ENCODE measurements at regions not wholly inside any gene's neighbourhood (a gene's known extent, or its start where the extent isn't known, plus 50 kb on each side); places are given as distances from the start of the nearest gene placed in this dataset.

DNA sequence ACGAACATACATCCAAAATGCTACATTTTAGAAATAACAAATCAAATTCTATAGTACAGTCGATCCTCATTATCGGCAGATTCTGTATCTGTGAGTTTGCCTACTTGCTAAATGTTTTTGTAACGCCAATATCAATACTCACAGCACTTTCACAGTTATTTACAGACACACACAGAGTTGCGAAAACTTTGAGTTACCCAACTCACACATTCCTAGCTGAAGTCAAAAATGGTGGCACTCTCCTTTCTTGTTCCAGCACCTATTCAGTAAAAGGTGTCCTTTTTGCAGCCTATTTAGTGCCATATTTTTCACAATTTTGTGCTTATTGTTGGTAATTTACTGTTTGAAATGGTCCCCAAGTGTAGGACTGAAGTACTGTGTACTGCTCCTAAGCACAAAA lies 161.7 kb downstream of the AKR1D1 start:
- DNase-seq = no peak
- H3K4me1 ChIP-seq = no peaks in the 10 kb centered on the region
- H3K36me3 ChIP-seq = no peaks in the 10 kb centered on the region
- no peak overlapping the region for H3K4me3 ChIP-seq (ENCODE audit: low read depth, low read length)
- H3K9me3 ChIP-seq = peaks cover 4% of the 10 kb centered on the region; the same call in 1 of the 2 replicates
- no peaks in the 10 kb centered on the region for H3K27me3 ChIP-seq
- TF ChIP-seq, protein P1, sequence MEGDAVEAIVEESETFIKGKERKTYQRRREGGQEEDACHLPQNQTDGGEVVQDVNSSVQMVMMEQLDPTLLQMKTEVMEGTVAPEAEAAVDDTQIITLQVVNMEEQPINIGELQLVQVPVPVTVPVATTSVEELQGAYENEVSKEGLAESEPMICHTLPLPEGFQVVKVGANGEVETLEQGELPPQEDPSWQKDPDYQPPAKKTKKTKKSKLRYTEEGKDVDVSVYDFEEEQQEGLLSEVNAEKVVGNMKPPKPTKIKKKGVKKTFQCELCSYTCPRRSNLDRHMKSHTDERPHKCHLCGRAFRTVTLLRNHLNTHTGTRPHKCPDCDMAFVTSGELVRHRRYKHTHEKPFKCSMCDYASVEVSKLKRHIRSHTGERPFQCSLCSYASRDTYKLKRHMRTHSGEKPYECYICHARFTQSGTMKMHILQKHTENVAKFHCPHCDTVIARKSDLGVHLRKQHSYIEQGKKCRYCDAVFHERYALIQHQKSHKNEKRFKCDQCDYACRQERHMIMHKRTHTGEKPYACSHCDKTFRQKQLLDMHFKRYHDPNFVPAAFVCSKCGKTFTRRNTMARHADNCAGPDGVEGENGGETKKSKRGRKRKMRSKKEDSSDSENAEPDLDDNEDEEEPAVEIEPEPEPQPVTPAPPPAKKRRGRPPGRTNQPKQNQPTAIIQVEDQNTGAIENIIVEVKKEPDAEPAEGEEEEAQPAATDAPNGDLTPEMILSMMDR (IDR thresholded peaks at IDR 0.05; ENCODE audit: low read depth, low read length) = no peak

DNA sequence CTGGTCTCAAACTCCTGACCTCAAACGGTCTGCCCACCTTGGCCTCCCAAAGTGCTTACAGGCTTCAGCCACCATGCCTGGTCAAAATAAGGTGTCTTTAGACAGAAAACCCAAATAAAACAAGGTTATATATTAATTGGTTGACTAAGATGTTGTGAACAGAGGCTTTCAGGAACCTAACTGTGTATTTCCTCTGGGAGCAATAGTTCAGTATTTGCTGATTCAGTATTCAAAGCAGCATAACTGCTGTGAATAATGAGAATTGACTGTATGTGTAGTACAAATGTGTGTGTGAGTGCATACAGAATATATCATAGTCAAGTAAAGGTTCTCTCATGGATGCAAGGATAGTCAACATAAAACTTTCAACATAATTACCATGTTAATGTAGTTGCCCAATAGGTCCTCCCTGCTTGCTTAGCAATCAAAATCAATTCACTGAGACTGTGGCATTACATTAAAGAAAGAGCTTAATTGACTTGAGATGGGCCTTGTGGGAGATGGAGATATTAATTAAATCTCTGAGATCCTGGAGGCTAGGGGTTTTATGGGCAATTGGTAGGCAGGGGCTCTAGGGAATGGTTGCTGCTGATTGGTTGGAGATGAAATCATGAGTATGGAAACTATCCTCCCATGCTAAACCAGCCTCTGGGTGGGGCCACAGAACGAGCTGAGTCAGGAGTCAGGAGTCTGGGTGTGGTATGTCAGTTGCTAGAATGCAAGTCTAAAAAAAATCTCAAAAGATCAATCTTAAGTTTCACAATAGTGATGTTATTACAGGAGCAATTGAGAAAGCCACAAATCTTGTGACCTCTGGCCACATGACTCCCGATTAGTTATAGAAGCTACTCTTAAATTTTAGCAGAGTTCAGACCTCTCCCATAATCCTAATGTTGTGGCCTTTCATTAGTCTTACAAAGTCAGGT lies 162.7 kb downstream of the AKR1D1 start:
- Histone ChIP-seq H3K36me3 (no peaks in the 10 kb centered on the region), H3K27me3 (no peaks in the 10 kb centered on the region), H3K4me1 (no peaks in the 10 kb centered on the region; the same call in 1 of the 2 replicates), H3K9me3 (peaks cover 4% of the 10 kb centered on the region; the same call in 1 of the 2 replicates), H3K4me3 (ENCODE audit: low read depth, low read length) (no peak overlapping the region)
- TF ChIP-seq, protein P1 (IDR thresholded peaks at IDR 0.05; ENCODE audit: low read depth, low read length) = no peak
- DNase-seq = peak; percentile 46

DNA sequence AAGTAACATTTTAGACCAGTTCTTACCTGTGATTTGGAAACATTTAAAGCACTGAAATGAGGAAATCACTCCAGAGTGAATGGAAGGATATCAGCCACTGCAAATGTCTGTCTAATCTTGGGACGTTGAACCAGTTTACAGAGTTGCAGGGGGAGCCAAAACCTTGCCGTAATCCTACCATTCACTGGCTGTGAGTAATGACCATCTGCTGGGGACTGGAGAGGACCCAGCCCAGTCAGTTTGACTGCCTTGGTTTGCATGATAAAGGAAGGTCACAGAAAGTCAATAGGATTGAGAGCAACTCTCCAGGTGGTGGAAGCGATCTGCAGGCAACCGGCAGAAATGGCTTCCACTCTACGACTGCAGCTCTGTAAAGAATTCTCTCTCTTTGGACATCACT lies 167.2 kb downstream of the AKR1D1 start:
- H3K4me1 ChIP-seq = peaks cover 11% of the 10 kb centered on the region
- H3K4me3 ChIP-seq (ENCODE audit: low read depth, low read length) = no peak overlapping the region
- TF ChIP-seq, protein P1 (IDR thresholded peaks at IDR 0.05; ENCODE audit: low read depth, low read length) = no peak
- peaks cover 4% of the 10 kb centered on the region; the same call in 1 of the 2 replicates for H3K9me3 ChIP-seq
- H3K27me3 ChIP-seq = no peaks in the 10 kb centered on the region
- peak; percentile 53 for DNase-seq
- H3K36me3 ChIP-seq = no peaks in the 10 kb centered on the region

DNA sequence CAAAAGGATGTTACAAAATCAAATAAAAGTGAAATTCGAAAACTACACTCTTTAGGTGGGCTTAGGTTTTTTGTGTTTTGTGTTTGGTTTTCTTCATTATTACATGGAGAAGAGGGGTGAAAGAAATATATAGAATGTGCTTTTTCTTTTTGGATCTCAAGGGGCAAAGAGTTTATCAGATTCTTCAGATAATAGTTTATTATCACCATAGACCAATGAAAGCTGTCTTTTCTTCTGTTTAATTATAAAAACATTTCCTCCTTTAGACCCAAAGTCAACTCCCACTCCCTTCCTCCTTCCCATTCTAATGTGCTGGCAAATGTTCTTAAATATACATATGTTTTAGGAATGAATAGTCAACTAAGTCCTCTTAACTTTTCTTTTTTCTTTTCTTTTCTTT lies 167.6 kb downstream of the AKR1D1 start:
- TF ChIP-seq, protein P1 (IDR thresholded peaks at IDR 0.05; ENCODE audit: low read depth, low read length) = no peak
- no peak for DNase-seq
- H3K9me3 ChIP-seq = no peaks in the 10 kb centered on the region; the same call in 1 of the 2 replicates
- no peaks in the 10 kb centered on the region for H3K27me3 ChIP-seq
- H3K4me1 ChIP-seq = peaks cover 11% of the 10 kb centered on the region
- H3K36me3 ChIP-seq = no peaks in the 10 kb centered on the region
- H3K4me3 ChIP-seq (ENCODE audit: low read depth, low read length) = no peak overlapping the region

DNA sequence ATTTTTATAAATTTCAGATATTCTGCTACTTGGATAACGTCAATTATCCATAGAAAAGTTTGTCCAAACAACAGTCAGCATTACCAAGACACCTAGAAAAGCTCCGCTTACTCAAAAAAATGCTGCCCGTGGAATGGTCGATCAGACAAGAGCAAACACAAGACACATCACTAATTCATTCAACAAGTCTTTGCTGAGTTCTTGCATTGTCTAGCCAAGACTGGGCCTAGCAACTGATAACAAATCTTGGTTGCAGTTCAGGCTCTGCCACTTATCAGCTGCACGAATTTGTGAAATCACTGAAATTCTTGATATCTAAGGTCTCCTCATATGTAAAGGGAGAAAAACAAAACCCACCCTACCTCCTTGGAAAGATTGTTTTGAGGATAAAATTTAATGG lies 168.3 kb downstream of the AKR1D1 start:
- TF ChIP-seq, protein P1 (IDR thresholded peaks at IDR 0.05; ENCODE audit: low read depth, low read length) = no peak
- H3K4me1 ChIP-seq = peaks cover 11% of the 10 kb centered on the region
- no peaks in the 10 kb centered on the region for H3K36me3 ChIP-seq
- no peaks in the 10 kb centered on the region for H3K27me3 ChIP-seq
- no peak for DNase-seq
- H3K4me3 ChIP-seq (ENCODE audit: low read depth, low read length) = no peak overlapping the region
- H3K9me3 ChIP-seq = no peaks in the 10 kb centered on the region; the same call in 1 of the 2 replicates

DNA sequence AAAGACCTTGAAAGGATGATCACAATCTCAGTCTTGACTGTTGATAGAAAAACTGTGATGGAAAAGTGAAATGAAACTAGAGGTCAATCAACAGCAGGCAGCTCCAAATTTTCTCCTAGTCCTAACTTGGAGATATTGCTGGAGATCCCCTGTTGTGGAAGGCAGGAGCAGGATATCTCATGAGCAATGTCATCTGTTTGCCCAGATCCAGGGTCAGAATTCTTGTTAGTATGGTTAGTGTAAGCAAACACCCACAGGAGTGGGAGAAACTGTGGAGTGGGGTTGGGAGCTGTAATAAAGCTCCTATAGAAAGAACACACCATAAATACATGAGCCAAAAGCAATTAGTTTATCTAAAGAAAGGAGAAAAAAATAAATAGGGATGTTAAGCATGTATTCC lies 169.0 kb downstream of the AKR1D1 start:
- TF ChIP-seq, protein P1 (IDR thresholded peaks at IDR 0.05; ENCODE audit: low read depth, low read length) = no peak

More for the DNA sequence above, 169.0 kb downstream of the AKR1D1 start:
- Histone ChIP-seq H3K9me3 (no peaks in the 10 kb centered on the region; the same call in 1 of the 2 replicates), H3K36me3 (no peaks in the 10 kb centered on the region), H3K4me1 (peaks cover 13% of the 10 kb centered on the region), H3K27me3 (no peaks in the 10 kb centered on the region), H3K4me3 (ENCODE audit: low read depth, low read length) (no peak overlapping the region)
- DNase-seq = no peak
